HUES64 (cell line): ENCODE measurements at regions not wholly inside any gene's neighbourhood (a gene's known extent, or its start where the extent isn't known, plus 50 kb on each side); places are given as distances from the start of the nearest gene placed in this dataset.

Source experiments
- H3K27ac ChIP-seq: 2 replicates; pipeline ENCODE4 v1.7.0; 2013; ENCODE audit warnings: low read depth, low read length, inconsistent platforms
- H3K27me3 ChIP-seq: 2 replicates; pipeline ENCODE4 v1.6.1; 2013; ENCODE audit warnings: mild to moderate bottlenecking, low read length; ENCODE audit not compliant: insufficient read depth
- H3K36me3 ChIP-seq: 2 replicates; pipeline ENCODE4 v1.6.1; 2013; ENCODE audit warnings: mild to moderate bottlenecking, low read length; ENCODE audit not compliant: insufficient read depth
- H3K4me1 ChIP-seq: 2 replicates; pipeline ENCODE4 v1.6.1; 2013; ENCODE audit warnings: mild to moderate bottlenecking, low read length, moderate library complexity; ENCODE audit not compliant: insufficient read depth
- H3K4me3 ChIP-seq: 2 replicates; pipeline ENCODE4 v1.5.1; 2013; ENCODE audit warnings: mild to moderate bottlenecking, low read length, moderate library complexity
- H3K9ac ChIP-seq: 2 replicates; pipeline ENCODE4 v1.6.1; 2013; ENCODE audit warnings: mild to moderate bottlenecking, low read depth, low read length
- H3K9me3 ChIP-seq: 2 replicates; pipeline ENCODE4 v1.6.1; 2013; ENCODE audit warnings: low read depth, low read length; ENCODE audit not compliant: insufficient read depth
- WGBS: fragments of 150-250, 120-280 bp; methylation state at CpG from one replicate; pipeline ENCODE4 v1.1.7; 2013; ENCODE audit warnings: missing lambda C conversion rate; 5-methylcytosine and 5-hydroxymethylcytosine counted together

DNA sequence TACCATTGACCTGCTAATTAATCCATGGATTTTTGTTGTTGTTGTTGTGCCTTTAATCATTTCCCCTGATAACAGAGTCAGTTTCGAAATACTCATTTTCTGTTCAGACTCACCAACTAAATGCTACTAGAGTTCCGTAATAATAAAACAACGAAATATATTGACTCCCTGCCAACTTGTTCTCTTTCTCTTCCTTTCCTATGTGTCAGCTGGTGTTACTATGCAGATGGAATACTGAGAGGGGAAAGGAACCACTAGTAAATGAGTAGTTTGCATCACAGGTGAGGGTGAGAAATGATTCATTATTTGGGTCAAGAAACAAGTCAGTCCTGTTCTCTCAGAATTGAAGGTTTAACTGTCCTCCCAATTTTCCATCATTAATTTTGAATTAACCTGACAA, 1027.3 kb downstream of the TUSC7 start:
- Histone ChIP-seq H3K4me1 (peaks cover 3% of the 10 kb centered on the region; the same call in 1 of the 2 replicates), H3K27ac (no peak overlapping the region), H3K36me3 (no peaks in the 10 kb centered on the region), H3K9me3 (no peaks in the 10 kb centered on the region), H3K27me3 (no peaks in the 10 kb centered on the region), H3K9ac (no peak overlapping the region), H3K4me3 (no peak overlapping the region)
- WGBS, result 98% methylated on average over 3 of the region's 3 CpGs

DNA sequence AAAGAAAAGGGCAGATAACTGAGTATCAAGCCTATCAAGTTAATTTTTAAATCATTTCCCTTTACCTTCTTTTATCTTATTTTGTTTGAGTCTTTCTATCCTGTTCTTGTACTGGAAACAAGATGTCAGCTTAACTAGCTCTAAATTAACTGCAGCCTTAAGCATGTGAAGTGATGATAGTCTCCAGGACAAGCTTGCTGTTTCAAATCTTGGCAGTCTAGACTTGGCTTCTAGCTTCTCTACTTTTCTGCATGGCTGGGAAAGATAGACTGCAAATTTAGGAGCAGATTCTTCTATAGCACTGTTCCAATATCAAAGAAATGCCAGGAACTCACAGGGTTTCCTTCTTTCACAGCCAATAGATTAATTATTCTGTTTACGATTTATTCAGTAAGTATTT, 1034.4 kb downstream of the TUSC7 start:
- no CpG with 5 or more reads among the region's 1 CpG for WGBS
- no peaks in the 10 kb centered on the region for H3K36me3 ChIP-seq
- no peaks in the 10 kb centered on the region for H3K9me3 ChIP-seq
- H3K4me1 ChIP-seq, result no peaks in the 10 kb centered on the region
- no peak overlapping the region for H3K27ac ChIP-seq
- no peak overlapping the region for H3K4me3 ChIP-seq
- H3K9ac ChIP-seq, result no peak overlapping the region
- H3K27me3 ChIP-seq, result no peaks in the 10 kb centered on the region

DNA sequence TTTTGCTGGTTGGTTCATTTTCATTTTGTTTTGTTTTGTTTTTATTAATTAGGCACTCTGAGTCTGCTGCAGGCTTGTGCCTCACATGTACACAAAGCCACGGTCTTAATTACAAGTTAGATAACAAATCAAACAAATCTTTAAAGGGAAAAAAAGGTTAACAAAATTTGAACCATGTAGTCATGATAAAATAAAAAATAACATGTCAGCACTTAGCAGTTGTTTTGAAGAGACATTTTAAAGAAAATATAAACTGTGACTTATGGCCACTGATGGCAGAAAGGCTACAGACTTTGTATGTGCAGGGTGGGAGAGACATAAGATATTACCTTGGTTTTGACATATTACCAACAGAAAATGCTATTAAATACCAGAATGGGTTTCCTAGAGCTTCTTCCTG, 1035.4 kb downstream of the TUSC7 start:
- no peak overlapping the region for H3K4me3 ChIP-seq

DNA sequence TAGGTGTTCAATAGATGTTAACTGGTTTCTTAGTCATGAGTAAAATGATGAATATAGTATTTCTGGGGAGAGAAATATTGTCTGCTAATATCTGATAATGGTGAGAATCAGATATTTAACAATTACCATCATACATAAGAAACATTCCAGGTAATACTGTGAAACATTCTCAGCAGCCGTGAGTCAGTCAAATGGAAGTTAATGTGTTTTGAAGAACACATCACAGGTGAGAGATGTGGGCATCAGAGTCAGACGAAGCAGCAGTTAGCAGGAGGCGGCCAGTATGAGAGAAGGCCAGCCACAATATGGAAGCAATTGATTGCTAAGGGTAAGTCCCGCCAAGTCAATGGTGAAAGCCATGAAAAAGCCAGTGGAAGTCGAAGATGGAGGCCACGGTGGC, 1035.9 kb downstream of the TUSC7 start:
- Histone ChIP-seq H3K36me3 (no peaks in the 10 kb centered on the region), H3K4me1 (no peaks in the 10 kb centered on the region), H3K4me3 (no peak overlapping the region), H3K9me3 (no peaks in the 10 kb centered on the region), H3K27me3 (no peaks in the 10 kb centered on the region), H3K27ac (no peak overlapping the region), H3K9ac (no peak overlapping the region)
- WGBS, result 88% methylated on average over 6 of the region's 6 CpGs

More for the DNA sequence above, 1035.4 kb downstream of the TUSC7 start:
- WGBS, result no CpG with 5 or more reads among the region's 1 CpG
- Histone ChIP-seq H3K27me3 (no peaks in the 10 kb centered on the region), H3K36me3 (no peaks in the 10 kb centered on the region), H3K9ac (no peak overlapping the region), H3K4me1 (no peaks in the 10 kb centered on the region), H3K27ac (no peak overlapping the region), H3K9me3 (no peaks in the 10 kb centered on the region)

DNA sequence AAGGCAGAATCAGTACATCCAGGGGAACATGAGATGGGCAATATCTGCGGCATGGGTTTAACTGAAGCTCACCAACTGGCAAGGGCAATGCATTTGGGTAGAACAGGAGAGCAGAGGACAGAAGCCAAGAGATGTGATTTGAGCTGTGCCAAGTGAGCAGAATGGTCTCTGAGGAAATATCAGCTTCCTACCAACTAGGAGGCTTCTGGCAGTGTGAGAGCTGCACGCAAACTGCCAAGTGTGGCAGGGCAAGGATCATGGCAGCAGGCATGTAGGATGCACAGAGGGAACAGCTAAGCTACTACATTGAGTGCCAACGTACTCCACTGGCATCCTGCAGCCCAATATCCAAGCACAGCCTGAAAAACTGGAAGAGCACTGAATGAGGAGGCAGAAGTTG, 1036.5 kb downstream of the TUSC7 start:
- no peak overlapping the region for H3K27ac ChIP-seq
- H3K36me3 ChIP-seq, result no peaks in the 10 kb centered on the region
- H3K9ac ChIP-seq, result no peak overlapping the region
- H3K4me3 ChIP-seq, result no peak overlapping the region
- no peaks in the 10 kb centered on the region for H3K27me3 ChIP-seq
- no peaks in the 10 kb centered on the region for H3K4me1 ChIP-seq
- 78% methylated on average over 3 of the region's 3 CpGs for WGBS
- no peaks in the 10 kb centered on the region for H3K9me3 ChIP-seq

DNA sequence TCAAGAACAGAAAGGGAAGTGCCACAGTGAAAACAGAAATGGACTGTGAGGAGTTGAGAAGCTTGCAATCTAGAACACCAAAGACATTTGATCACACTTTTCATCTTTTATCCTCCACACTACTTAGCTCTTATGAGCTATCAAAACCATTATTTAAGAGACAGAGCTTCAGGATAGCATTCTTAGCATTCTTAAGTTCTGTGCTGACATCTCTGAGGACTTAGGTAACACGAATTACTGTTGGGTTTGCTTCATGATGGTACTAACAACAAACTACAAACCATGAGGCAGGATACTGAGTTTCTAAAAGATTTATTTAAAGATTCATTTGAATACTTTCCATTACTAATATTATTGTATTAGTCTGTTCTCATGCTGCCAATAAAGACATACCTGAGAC, 1038.6 kb downstream of the TUSC7 start:
- Histone ChIP-seq H3K4me1 (no peaks in the 10 kb centered on the region), H3K4me3 (no peak overlapping the region), H3K36me3 (no peaks in the 10 kb centered on the region), H3K27me3 (no peaks in the 10 kb centered on the region), H3K9ac (no peak overlapping the region), H3K27ac (no peak overlapping the region), H3K9me3 (no peaks in the 10 kb centered on the region)
- WGBS, result 100% methylated on average over 1 of the region's 1 CpG

DNA sequence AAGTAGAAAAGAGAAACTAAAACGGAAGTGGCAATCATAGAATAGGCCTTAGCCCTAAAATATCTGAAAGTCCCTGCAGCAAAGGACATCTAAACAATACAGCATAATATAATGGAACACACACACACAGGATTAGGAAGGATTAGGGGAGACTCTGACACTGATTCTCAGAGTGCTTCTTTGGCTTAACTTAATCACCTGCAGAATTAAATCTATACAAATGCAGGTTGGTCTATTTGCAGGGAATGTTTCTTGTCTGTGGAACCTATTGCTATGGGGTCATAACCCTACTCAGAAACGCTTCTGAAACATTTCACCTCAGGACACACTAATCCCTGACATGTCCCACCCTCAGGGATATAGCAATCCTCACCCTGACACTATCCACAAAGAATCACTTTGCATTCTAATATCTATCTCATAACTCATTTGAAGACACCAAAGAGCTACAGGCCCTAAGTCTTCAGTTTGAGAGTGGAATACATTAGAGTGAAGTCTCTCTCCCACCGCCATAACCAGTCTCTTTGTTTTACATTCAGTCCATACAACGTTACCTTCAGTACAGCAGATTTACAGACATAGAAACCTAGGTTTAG, 1041.2 kb downstream of the TUSC7 start:
- WGBS, result 94% methylated on average over 4 of the region's 4 CpGs
- no peaks in the 10 kb centered on the region for H3K9me3 ChIP-seq
- no peak overlapping the region for H3K27ac ChIP-seq
- no peak overlapping the region for H3K4me3 ChIP-seq
- H3K4me1 ChIP-seq, result no peaks in the 10 kb centered on the region
- H3K9ac ChIP-seq, result no peak overlapping the region
- H3K27me3 ChIP-seq, result no peaks in the 10 kb centered on the region
- no peaks in the 10 kb centered on the region for H3K36me3 ChIP-seq

DNA sequence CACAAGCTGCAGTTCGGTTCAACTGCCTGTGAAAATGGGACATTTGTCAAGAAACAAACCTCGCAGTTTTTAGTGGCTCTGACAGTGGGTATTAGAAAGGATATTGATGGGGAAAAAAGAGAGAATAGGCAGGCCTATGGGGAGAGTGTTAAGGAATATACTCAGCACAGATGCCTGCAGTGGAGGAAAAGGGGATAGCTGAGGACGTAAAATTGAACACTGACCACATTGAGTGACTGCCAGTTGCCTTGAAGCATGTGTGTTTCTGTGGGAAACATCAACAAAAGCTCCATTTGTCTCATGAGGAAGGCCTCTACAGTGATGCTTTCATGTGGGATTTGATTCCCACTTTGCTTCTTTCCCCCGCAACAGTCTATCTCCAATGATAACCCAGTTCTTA, 1042.1 kb downstream of the TUSC7 start:
- Histone ChIP-seq H3K9ac (no peak overlapping the region), H3K36me3 (no peaks in the 10 kb centered on the region), H3K9me3 (no peaks in the 10 kb centered on the region), H3K4me1 (no peaks in the 10 kb centered on the region), H3K27me3 (no peaks in the 10 kb centered on the region), H3K27ac (no peak overlapping the region), H3K4me3 (no peak overlapping the region)
- 88% methylated on average over 4 of the region's 4 CpGs for WGBS

DNA sequence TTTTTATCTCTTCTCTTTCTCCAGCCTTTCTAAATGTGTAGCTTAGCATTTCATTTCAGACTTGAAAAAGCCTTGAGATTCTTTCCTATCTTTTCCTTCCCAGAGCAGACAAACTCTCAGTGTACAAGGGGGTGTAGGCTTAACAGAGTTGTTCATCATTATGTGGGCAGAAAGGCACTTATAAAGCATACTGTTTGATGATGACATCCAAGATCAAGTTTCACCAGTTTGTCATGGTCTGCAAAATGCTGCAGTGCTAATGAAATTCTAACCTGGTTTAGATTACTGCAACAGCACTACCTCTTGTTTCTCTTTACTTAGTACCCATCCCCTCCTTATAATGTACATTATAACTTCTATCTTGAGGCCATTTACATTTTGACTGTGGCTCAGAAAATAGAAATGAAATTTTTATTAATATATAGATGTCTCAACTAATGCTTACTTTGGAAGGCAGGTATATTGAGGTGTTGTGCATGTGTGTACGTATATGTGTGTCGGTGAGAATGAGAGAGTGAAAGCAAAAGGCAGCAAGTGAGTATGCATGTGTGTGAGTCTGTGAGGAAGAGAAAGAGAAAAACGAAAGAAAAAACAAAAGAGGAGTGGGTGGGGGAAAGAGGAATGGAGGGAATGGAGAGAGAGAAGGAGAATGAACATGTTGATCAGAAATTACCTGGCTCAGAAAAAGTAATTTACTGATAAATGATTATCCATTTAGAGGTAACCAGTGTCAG, 1043.6 kb downstream of the TUSC7 start:
- no peak overlapping the region for H3K9ac ChIP-seq
- no peaks in the 10 kb centered on the region for H3K27me3 ChIP-seq
- no peaks in the 10 kb centered on the region for H3K4me1 ChIP-seq
- 93% methylated on average over 3 of the region's 3 CpGs for WGBS
- no peak overlapping the region for H3K27ac ChIP-seq
- H3K9me3 ChIP-seq, result no peaks in the 10 kb centered on the region
- H3K36me3 ChIP-seq, result no peaks in the 10 kb centered on the region
- H3K4me3 ChIP-seq, result no peak overlapping the region

DNA sequence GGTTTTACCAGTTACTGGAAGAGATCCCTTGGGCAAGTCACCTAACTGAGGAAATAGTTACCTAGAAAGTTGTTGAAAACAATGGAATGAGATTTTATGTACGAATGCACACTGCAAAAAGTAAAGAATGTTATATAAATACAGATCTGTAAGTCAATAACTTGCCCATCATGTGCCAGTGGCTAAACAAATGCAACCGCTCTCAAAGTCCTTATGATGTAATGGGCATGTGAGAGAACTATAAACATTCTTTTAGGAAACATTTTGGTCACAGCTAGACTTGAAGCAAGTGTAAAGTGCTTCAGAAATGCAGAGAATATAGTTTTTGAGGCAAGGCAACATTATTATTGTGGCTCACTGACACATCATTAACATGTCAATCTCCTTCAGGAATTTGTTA, 1044.5 kb downstream of the TUSC7 start:
- H3K9ac ChIP-seq, result no peak overlapping the region
- H3K9me3 ChIP-seq, result no peaks in the 10 kb centered on the region
- 100% methylated on average over 2 of the region's 2 CpGs for WGBS
- H3K4me1 ChIP-seq, result no peaks in the 10 kb centered on the region
- no peaks in the 10 kb centered on the region for H3K36me3 ChIP-seq
- no peak overlapping the region for H3K4me3 ChIP-seq
- H3K27ac ChIP-seq, result no peak overlapping the region
- no peaks in the 10 kb centered on the region for H3K27me3 ChIP-seq

DNA sequence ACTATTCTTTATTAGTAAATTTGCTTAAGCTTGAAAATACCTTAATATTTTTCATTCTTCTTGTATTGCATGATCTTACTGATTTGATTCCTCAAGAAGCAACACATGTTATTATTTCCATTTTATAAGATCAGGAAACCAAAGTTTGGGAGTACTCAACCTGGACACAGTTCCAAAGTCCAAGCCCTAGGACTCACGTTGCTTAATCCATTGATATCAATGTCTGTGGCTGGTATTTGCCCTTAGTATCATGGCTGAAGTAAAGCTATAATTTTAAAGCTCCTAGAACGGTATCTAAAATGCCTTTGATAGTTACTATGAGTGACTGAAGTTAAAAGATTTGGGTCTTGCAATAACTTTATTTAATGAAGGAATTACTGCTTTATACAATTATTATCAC, 1045.3 kb downstream of the TUSC7 start:
- no peak overlapping the region for H3K27ac ChIP-seq
- WGBS, result 76% methylated on average over 2 of the region's 2 CpGs
- no peaks in the 10 kb centered on the region for H3K9me3 ChIP-seq
- H3K36me3 ChIP-seq, result no peaks in the 10 kb centered on the region
- no peak overlapping the region for H3K4me3 ChIP-seq
- no peak overlapping the region for H3K9ac ChIP-seq
- no peaks in the 10 kb centered on the region for H3K4me1 ChIP-seq
- H3K27me3 ChIP-seq, result no peaks in the 10 kb centered on the region
